Parathyroid adenoma (tissue), 2 donors: ENCODE measurements at regions not wholly inside any gene's neighbourhood (a gene's known extent, or its start where the extent isn't known, plus 50 kb on each side); places are given as distances from the start of the nearest gene placed in this dataset.

ENCODE experiments used
- H2AFZ ChIP-seq: fragments of 300-600 bp; sonication (generic); one replicate; pipeline ENCODE4 v1.7.0; 2017; ENCODE audit warnings: antibody characterized with exemption, mild to moderate bottlenecking
- H3K27ac ChIP-seq: fragments of 300-600 bp; sonication (generic); one replicate; pipeline ENCODE4 v1.7.0; 2017
- H3K27me3 ChIP-seq: fragments of 300-600 bp; sonication (generic); one replicate; pipeline ENCODE4 v1.7.0; 2017; ENCODE audit warnings: low read length; ENCODE audit not compliant: control insufficient read depth, insufficient read depth
- H3K36me3 ChIP-seq: fragments of 300-600 bp; sonication (generic); one replicate; pipeline ENCODE4 v1.7.0; 2017; ENCODE audit warnings: low read length; ENCODE audit not compliant: control insufficient read depth, insufficient read depth
- H3K4me1 ChIP-seq: fragments of 300-600 bp; sonication (generic); one replicate; pipeline ENCODE4 v1.7.0; 2017; ENCODE audit warnings: control low read depth
- H3K4me2 ChIP-seq: fragments of 300-600 bp; sonication (generic); one replicate; pipeline ENCODE4 v1.7.0; 2017; ENCODE audit warnings: low read length
- H3K4me3 ChIP-seq: fragments of 300-600 bp; sonication (generic); one replicate; pipeline ENCODE4 v1.7.0; 2017; ENCODE audit warnings: low read depth, low read length
- H3K79me2 ChIP-seq: fragments of 300-600 bp; sonication (generic); one replicate; pipeline ENCODE4 v1.7.0; 2017; ENCODE audit warnings: control low read depth
- H3K9ac ChIP-seq: fragments of 300-600 bp; sonication (generic); one replicate; pipeline ENCODE4 v1.7.0; 2017; ENCODE audit warnings: mild to moderate bottlenecking
- H3K9me3 ChIP-seq: fragments of 300-600 bp; sonication (generic); one replicate; pipeline ENCODE4 v1.7.0; 2017; ENCODE audit warnings: low read length; ENCODE audit not compliant: control insufficient read depth
- CTCF ChIP-seq: fragments of 300-600 bp; sonication (generic); IDR thresholded peaks from one replicate; pipeline ENCODE4 v1.7.0; 2017; ENCODE audit warnings: antibody characterized with exemption, mild to moderate bottlenecking
- donor health status: primary hyperparathyroidism.

GRCh38 chr7:81468526-81468925 is 301.3 kb downstream of the HGF start:
- no peaks in the 10 kb centered on the region for H3K9me3 ChIP-seq
- no peaks in the 10 kb centered on the region for H3K4me1 ChIP-seq
- H3K9ac ChIP-seq, result no peak overlapping the region
- no peaks in the 10 kb centered on the region for H3K79me2 ChIP-seq
- no peak overlapping the region for H3K4me2 ChIP-seq
- H3K27ac ChIP-seq, result no peak overlapping the region
- no peak for TF ChIP-seq CTCF
- H3K36me3 ChIP-seq, result no peaks in the 10 kb centered on the region
- no peaks in the 10 kb centered on the region for H3K27me3 ChIP-seq
- H2AFZ ChIP-seq, result no peak overlapping the region
- no peak overlapping the region for H3K4me3 ChIP-seq

GRCh38 chr7:81467964-81468363 is 301.9 kb downstream of the HGF start:
- Histone ChIP-seq H3K9ac (no peak overlapping the region), H2AFZ (no peak overlapping the region), H3K9me3 (no peaks in the 10 kb centered on the region), H3K79me2 (no peaks in the 10 kb centered on the region), H3K4me2 (no peak overlapping the region), H3K36me3 (no peaks in the 10 kb centered on the region), H3K4me1 (no peaks in the 10 kb centered on the region), H3K4me3 (no peak overlapping the region), H3K27me3 (no peaks in the 10 kb centered on the region), H3K27ac (no peak overlapping the region)
- TF ChIP-seq CTCF, result no peak

GRCh38 chr7:81462672-81463071 is 307.2 kb downstream of the HGF start:
- Histone ChIP-seq H3K9ac (no peak overlapping the region), H3K27me3 (no peaks in the 10 kb centered on the region), H3K4me1 (no peaks in the 10 kb centered on the region), H3K27ac (no peak overlapping the region), H3K4me3 (no peak overlapping the region), H3K79me2 (no peaks in the 10 kb centered on the region), H3K9me3 (no peaks in the 10 kb centered on the region), H3K36me3 (no peaks in the 10 kb centered on the region), H3K4me2 (no peak overlapping the region), H2AFZ (no peak overlapping the region)
- no peak for TF ChIP-seq CTCF

- no peaks in the 10 kb centered on the region for H3K27me3 ChIP-seq
- no peaks in the 10 kb centered on the region for H3K79me2 ChIP-seq
- no peaks in the 10 kb centered on the region for H3K36me3 ChIP-seq
- no peak overlapping the region for H3K27ac ChIP-seq
- H2AFZ ChIP-seq, result no peak overlapping the region
- H3K9ac ChIP-seq, result no peak overlapping the region
- no peak for TF ChIP-seq CTCF
- no peak overlapping the region for H3K4me2 ChIP-seq
- H3K4me1 ChIP-seq, result no peaks in the 10 kb centered on the region
- no peak overlapping the region for H3K4me3 ChIP-seq
- H3K9me3 ChIP-seq, result no peaks in the 10 kb centered on the region
Observed at GRCh38 chr7:81460250-81461045, 309.4 kb downstream of the HGF start.

- Histone ChIP-seq H3K27me3 (no peaks in the 10 kb centered on the region), H3K36me3 (no peaks in the 10 kb centered on the region), H3K4me3 (no peak overlapping the region), H3K4me2 (no peak overlapping the region), H2AFZ (no peak overlapping the region), H3K27ac (no peak overlapping the region), H3K4me1 (no peaks in the 10 kb centered on the region), H3K9me3 (no peaks in the 10 kb centered on the region), H3K9ac (no peak overlapping the region), H3K79me2 (no peaks in the 10 kb centered on the region)
- no peak for TF ChIP-seq CTCF
Observed at GRCh38 chr7:81459485-81459884, 310.4 kb downstream of the HGF start.
